Fibroblast of the conjunctiva (primary cell): ENCODE measurements at regions not wholly inside any gene's neighbourhood (a gene's known extent, or its start where the extent isn't known, plus 50 kb on each side); places are given as distances from the start of the nearest gene placed in this dataset.

Experiments
- DNase-seq: peaks from one replicate; pipeline ENCODE4 v3.0.0-alpha.2; 2010; ENCODE audit warnings: low read depth

DNA sequence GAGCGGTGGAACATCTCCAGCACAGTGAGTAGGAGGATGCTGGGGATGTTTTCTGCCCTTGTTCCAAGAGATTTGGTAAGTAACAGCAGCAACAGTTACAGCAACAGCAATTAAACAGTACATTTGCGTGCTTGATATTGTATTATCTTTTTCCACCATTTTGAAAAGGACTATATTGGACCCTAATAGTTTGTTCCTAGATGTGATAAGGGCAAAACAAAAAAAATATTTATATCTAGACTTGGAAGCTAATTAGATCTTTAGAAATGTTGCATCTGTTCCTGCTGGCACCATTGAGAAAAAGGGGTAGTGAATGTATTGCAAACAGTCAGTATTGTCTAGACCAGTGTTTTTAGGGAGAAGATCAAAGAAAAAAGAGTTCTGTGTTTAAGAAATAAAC, 759.9 kb downstream of the JRKL start:
- no peak for DNase-seq

DNA sequence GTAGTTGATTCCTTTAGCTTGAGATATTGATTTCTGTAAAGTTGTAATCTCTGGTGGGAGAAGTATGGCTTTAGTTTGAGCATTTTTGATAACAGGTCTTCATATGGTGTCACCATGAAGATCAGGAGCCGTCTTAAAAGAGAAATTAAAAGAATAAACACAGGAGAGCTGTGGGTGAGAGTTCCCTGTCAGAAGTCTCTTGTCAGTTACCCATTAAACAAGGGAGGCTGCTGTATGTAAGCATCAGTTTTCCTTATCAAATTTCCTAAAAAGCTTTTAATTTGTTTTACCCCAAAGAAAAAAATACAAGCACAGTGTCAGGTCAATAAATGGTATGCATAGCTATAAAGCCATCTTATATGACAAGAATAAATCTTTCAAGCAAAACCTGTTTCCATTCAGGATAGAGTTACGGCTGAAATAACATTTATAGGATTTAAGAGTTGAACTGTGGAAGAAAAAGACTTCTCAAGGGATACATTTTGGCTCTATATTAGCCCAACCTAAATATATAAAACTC, 767.5 kb downstream of the JRKL start:
- DNase-seq, result no peak

DNA sequence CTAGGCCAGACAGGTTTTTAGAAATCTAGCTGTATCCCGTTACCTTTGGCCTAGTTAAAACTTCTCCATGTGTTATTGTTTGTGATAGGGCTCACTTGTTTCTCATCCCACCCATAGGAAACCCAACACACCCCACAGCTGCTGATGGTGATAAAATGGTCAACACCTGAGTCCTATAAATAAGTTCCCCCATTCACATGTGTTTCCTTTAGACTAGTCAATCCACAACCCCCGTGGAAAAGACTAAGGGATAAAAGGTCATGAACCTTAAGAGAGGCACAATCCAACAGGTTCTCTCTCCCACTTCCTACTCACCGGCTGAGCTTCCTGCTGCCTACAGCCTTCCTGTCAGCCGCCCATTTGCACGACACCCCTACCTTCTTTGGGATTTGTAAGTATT, 768.4 kb downstream of the JRKL start:
- DNase-seq, result no peak

- no peak for DNase-seq
Measured at GRCh38 chr11:97163631-97164191, 773.9 kb downstream of the JRKL start.

GRCh38 chr11:97201743-97202612, 812.2 kb downstream of the JRKL start:
- no peak for DNase-seq

GRCh38 chr11:97202613-97203292, 812.9 kb downstream of the JRKL start:
- DNase-seq, result no peak

DNA sequence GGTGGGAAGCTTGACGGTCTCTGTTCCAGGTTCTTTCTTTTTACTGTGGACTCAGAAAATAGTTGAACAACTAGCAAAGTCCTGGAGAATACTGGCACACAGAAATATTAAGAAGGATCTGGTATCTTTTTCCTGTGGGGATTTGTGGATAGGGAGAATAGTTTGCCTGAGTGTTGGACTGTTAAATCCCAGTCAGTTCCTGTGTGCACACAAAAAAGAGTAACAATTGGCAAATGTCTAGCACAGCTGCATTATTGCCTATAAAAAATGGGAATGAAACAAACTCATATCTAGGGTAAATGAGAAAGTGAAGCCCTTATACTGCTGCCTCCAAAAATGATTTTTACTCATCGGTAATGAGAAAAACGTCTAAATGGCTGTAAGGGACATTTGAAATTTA, 828.2 kb downstream of the JRKL start:
- DNase-seq, result no peak

DNA sequence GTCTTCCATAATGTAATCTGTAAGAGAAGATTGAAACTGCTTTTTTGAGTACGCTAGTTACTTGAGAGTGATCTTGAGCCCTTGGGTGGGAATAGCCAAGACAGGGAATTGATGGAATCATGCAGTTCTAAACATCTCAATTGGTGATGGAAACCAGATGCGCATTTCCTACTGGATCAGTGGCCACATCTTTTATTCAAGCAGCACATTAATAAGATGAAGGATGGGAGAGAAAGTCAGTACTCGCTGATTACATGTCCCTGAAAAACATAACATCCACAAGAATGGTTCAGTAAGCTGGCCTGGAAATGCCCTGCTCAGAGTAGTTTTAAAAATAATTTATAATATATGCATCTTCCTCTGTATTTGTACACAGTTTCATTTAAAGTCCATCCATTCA, 833.8 kb downstream of the JRKL start:
- DNase-seq, result no peak

- DNase-seq, result no peak
Measured at GRCh38 chr11:97224396-97224795, 834.6 kb downstream of the JRKL start.

- no peak for DNase-seq
Measured at GRCh38 chr11:97225794-97226193, 836.0 kb downstream of the JRKL start.

DNA sequence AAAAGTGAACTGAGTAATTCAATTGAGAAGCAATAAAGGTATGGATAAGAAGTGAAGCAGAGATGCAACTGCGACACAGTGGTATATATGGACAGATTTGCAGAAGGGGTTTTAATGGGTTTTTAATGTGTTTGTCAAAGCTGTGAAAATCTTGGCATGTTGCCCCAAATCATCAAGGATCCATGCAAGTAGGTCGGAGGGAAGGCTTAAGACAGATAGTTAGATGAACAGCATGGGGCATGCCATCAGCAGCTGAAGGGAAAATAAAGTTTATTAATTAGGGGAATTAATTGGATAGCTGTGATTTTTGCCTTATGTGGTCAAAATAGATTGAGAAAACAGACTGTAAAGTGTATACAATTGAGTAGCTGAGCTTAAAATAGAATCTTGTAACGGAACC, 840.1 kb downstream of the JRKL start:
- DNase-seq, result no peak

- DNase-seq, result no peak
Measured at GRCh38 chr11:97231231-97231630, 841.4 kb downstream of the JRKL start.

DNA sequence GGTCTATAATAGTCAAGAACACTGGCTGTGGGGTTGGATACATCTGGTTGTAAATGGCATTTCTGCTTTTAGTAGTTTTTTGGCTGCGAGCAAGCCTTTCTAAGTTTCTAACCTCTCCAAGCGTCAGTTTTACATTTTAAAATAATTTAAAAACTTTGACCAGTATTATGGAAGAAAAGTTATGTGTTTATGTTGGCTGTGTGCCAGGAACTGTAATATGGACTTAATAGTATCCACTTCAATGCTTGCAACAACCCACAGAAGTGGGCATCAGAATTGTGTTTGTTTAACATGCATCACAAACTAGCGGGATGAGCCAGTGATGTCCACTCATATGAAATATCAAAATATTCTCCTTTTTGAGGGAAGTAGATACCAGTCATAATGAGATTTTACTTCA, 844.2 kb downstream of the JRKL start:
- DNase-seq, result no peak

GRCh38 chr11:97237151-97237550, 847.3 kb downstream of the JRKL start:
- DNase-seq, result no peak

GRCh38 chr11:97247601-97248000, 857.8 kb downstream of the JRKL start:
- DNase-seq, result no peak

- no peak for DNase-seq
Measured at GRCh38 chr11:97254790-97255189, 865.0 kb downstream of the JRKL start.

- no peak for DNase-seq
Measured at GRCh38 chr11:97259434-97259833, 869.6 kb downstream of the JRKL start.

- no peak for DNase-seq
Measured at GRCh38 chr11:97259884-97260283, 870.1 kb downstream of the JRKL start.

- no peak for DNase-seq
Measured at GRCh38 chr11:97263183-97263858, 873.5 kb downstream of the JRKL start.

- no peak for DNase-seq
Measured at GRCh38 chr11:97269527-97269926, 879.7 kb downstream of the JRKL start.

GRCh38 chr11:97279341-97279740, 889.5 kb downstream of the JRKL start:
- DNase-seq, result no peak

DNA sequence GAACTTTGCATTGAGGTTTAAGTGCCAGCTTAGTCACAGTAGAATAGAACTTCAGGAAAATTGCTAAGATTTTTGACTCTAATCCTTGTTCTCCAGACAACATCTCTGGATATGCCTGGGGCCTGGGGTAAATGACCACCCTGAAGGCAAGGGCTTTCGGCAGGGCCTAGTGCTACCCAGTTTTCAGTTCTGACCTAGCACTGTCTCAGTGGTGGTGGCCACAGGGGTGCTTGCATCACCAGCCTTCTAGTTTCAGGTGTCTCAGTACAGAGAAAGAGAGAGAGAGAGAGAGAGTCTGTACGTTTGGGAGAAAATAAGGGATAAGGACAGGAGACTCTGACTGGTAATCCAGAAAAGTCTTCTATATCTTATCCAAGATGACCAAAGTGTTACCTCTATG, 890.5 kb downstream of the JRKL start:
- no peak for DNase-seq
